ENCODE measurements at regions not wholly inside any gene's neighbourhood (a gene's known extent, or its start where the extent isn't known, plus 50 kb on each side); places are given as distances from the start of the nearest gene placed in this dataset.

DNA sequence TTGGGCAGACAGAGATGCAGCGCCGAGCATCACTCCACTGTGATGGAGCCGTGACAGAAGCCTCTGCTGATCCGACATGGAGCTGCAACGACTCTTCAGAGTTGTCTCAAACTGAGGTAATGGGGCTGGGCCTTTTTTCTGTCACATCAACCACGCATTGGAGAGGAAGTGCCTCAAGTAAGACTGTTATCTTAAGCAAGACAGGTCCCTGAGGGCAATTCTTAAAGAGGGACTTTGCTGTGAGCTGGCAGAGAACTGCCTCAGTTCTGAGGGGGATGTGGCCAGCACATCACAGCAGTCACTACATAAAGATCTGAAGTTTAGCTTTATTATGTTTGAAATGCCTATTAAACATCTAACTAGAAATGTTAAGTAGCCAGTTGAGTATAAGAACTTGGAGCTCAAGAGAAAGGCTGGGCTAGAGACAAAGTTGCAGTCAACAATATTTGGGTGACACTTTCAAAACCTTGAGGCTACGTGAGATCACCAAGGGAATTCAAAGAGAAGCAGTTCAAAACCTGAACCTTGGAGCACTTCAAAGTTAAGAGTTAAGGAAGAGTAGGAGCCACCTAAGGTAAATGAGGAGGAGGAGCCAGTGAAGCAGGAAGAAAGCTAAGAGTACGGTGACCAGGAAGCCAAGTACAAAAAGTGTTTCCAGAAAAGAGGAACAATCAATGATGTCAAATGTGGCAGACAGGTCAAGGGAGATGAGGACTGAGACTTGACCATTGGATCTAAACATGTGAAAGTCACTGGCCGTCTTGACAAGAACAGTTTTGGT, 54.2 kb upstream of the BCL9 start:
- DNase-seq (ENCODE audit: low spot score) (no peak), ATAC-seq (ENCODE audit: low read depth) (no peak)
- Histone ChIP-seq H3K9me3 (ENCODE audit: severe bottlenecking) (no peaks in the 10 kb centered on the region), H3K4me3 (ENCODE audit: severe bottlenecking) (no peak overlapping the region), H3K4me1 (ENCODE audit: insufficient read depth, poor library complexity, severe bottlenecking) (no peaks in the 10 kb centered on the region), H3K36me3 (ENCODE audit: low read depth) (no peaks in the 10 kb centered on the region), H3K27ac (ENCODE audit: poor library complexity, severe bottlenecking) (no peak overlapping the region), H3K27me3 (ENCODE audit: insufficient read depth, poor library complexity, severe bottlenecking) (peaks cover 4% of the 10 kb centered on the region)
- TF ChIP-seq, protein P1, sequence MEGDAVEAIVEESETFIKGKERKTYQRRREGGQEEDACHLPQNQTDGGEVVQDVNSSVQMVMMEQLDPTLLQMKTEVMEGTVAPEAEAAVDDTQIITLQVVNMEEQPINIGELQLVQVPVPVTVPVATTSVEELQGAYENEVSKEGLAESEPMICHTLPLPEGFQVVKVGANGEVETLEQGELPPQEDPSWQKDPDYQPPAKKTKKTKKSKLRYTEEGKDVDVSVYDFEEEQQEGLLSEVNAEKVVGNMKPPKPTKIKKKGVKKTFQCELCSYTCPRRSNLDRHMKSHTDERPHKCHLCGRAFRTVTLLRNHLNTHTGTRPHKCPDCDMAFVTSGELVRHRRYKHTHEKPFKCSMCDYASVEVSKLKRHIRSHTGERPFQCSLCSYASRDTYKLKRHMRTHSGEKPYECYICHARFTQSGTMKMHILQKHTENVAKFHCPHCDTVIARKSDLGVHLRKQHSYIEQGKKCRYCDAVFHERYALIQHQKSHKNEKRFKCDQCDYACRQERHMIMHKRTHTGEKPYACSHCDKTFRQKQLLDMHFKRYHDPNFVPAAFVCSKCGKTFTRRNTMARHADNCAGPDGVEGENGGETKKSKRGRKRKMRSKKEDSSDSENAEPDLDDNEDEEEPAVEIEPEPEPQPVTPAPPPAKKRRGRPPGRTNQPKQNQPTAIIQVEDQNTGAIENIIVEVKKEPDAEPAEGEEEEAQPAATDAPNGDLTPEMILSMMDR (IDR thresholded peaks at IDR 0.05; ENCODE audit: poor library complexity, severe bottlenecking) = no peak

DNA sequence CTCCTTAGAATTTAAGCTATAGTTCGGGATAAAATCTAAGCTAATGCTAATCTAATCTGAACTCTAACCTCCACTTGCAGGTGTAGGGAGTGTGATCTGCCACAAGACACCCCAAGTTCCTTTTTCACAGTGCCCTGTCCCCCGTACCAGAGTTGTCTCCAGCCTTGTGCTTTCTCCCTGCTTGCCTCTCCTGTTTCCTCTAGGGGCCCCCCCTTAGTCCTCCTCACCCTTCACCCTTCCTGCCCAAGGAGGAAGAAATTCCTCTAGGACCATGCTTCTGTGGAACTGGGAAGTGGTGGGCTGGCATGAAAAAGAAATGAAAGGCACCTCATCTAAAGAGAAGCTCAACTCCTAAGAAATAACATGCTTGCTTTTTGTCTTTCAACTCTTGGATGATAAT, 50.2 kb upstream of the BCL9 start:
- ATAC-seq (ENCODE audit: low read depth) = no peak
- TF ChIP-seq, protein P1 (IDR thresholded peaks at IDR 0.05; ENCODE audit: poor library complexity, severe bottlenecking) = no peak
- H3K9me3 ChIP-seq (ENCODE audit: severe bottlenecking) = no peaks in the 10 kb centered on the region
- H3K4me1 ChIP-seq (ENCODE audit: insufficient read depth, poor library complexity, severe bottlenecking) = no peaks in the 10 kb centered on the region
- no peak overlapping the region for H3K4me3 ChIP-seq (ENCODE audit: severe bottlenecking)
- DNase-seq (ENCODE audit: low spot score) = no peak
- H3K27me3 ChIP-seq (ENCODE audit: insufficient read depth, poor library complexity, severe bottlenecking) = peaks cover 4% of the 10 kb centered on the region
- H3K36me3 ChIP-seq (ENCODE audit: low read depth) = no peaks in the 10 kb centered on the region
- no peak overlapping the region for H3K27ac ChIP-seq (ENCODE audit: poor library complexity, severe bottlenecking)
